MM.1S (cell line): ENCODE measurements at regions not wholly inside any gene's neighbourhood (a gene's known extent, or its start where the extent isn't known, plus 50 kb on each side); places are given as distances from the start of the nearest gene placed in this dataset.

Experiments
- CTCF ChIP-seq: fragments of 300-600 bp; sonication (generic); IDR thresholded peaks from 2 replicates; pipeline ENCODE4 v1.5.1; 2016; ENCODE audit warnings: antibody characterized with exemption, low read length, mixed read lengths
- EZH2 ChIP-seq: fragments of 300-600 bp; sonication (generic); optimal IDR thresholded peaks from 2 replicates; pipeline ENCODE3; 2017; ENCODE audit warnings: low read depth, mild to moderate bottlenecking, antibody characterized with exemption, low read length, mixed read lengths
- EZH2phosphoT487 ChIP-seq: fragments of 300-600 bp; sonication (generic); IDR thresholded peaks from 2 replicates; pipeline ENCODE4 v1.6.1; 2018; ENCODE audit warnings: antibody characterized with exemption, low read length

- no peak for TF ChIP-seq CTCF
- no peak for TF ChIP-seq EZH2
- TF ChIP-seq EZH2phosphoT487 = no peak
Observed at GRCh38 chr2:103402336-103402735, 640.5 kb downstream of the TMEM182 start.
